LHCN-M2 (cell line): ENCODE measurements at regions not wholly inside any gene's neighbourhood (a gene's known extent, or its start where the extent isn't known, plus 50 kb on each side); places are given as distances from the start of the nearest gene placed in this dataset.
"Not testable (repeated sequence)": the region's sequence is repeated elsewhere in the genome, so short reads cannot be mapped to it uniquely, and the experiment has no call there.

Experiments used
- DNase-seq: peaks from one replicate; pipeline ENCODE4 v3.0.0-alpha.2; 2012; ENCODE audit warnings: low read depth

DNA sequence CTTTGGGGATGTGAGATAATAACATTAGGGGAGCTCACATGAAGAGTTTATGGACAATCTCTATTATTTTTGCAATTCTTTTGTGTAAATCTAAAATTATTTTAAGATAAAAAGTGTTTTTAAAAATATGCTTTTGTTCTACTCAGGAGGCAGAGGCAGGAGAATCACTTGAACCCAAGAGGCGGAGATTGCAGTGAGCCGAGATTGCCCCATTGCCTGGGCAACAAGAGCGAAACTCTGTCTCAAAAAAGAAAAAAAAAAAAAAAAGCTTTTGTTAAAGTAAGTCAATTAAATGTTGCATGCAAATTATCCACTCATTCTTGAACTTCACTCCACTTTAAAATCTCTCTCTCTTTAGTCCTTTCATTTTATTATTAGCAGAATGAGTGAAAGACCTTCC lies 193.3 kb upstream of the IRS2 start:
- DNase-seq = not testable (repeated sequence)

DNA sequence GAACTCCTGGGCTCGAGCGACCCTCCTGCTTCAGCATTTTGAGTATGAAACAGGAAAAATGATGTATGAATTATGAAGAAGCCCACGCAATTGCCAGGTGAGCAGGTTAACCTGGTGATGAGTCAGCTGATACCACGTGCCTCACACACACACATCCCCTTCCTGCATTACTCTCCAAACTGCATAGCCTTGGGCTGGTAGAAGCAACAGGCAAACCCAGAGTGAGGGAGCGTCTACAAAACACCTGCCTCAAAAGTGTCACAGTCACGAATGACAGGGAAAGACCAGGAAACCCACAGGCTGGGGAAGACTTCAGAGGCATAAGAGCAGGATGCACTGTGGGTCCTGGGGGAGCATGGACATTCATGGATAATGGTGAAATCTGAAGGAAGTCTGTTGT lies 192.8 kb upstream of the IRS2 start:
- DNase-seq = no peak

DNA sequence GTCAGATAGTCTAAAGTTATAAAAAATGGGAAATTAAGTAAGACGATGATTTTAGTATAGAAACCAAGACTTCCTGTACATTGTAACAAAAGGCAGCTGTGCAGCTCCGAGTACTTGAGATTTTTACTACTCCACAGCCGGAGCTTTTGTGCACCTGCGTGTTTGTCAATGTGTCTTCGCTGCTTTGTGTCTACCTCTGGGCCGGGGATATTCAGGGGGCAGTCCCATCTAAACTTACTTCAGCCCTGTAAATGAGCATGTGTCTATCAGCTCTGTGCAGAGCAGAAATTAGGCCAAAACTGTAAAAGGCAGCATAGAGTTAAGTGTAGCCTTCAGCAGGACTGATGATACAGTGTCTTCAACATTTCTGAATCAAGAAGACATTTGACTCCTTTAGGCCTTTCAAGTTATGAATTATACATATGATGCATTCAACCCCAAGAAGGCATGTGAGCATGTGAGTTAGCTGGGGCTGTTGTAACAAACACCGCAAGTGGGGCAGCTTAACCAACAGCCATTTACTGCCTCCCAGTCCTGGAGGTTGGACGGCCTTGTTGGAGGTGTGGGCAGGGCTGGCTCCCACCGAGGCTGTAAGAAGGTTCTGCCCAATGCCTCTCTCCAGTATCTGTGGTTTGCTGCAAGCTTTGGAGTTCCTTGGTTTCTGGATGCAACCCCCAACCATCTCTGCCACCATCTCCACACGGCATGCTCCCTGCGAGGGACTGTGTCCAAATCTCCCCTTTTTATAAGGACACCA lies 191.0 kb upstream of the IRS2 start:
- no peak for DNase-seq

DNA sequence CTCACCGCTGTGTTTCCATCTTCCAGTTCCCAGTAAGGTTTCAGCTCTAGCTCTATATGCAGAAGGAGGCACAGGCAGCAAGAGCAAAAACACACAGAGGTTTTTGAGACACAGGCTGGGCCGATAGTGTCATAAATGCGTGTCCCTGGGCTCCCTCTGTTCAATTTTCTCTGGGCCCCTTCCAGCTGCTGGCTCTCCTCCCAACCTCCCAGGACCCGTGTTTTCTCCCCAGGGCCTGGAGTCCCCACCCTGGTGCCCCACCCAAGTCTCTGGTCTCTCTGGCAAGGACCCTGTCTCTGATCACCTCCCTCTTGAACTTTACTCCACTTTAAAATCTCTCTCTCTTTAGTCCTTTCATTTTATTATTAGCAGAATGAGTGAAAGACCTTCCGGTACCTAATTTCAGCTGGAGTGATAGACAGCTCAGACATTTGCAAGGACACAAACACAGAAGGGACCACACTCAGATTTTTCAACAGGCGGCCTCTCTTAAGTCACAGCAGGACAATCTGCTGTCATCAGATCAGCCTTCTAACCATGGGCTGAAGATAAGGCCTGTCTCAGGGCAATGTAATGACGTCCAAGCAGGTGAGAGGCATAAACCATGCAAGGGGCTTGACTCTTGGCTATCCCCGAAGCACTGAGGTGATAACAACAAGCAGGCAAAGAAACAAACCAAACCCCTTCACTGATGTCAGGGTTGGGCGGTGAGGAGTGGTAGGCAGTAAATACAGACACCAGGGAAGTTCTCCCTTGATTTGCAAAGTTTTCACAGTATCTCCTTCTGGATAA lies 190.0 kb upstream of the IRS2 start:
- no peak for DNase-seq

DNA sequence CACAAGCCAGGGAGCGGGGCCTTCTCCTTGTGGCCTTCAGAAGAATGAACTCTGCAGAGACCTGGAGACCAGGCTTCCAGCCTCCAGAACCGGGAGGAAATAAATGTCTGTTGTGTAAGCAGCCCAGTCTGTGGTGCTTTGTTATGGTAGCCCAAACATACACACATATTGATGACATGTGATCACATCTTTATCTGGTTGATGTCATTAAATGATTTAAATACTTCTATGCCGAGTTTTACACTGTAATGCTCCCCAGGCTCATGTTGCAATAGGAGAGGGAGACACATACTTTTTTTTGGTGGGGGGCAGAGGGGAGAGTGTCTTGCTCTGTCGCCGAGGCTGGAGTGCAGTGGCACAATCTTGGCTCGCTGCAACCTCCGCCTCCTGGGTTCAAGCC lies 188.0 kb upstream of the IRS2 start:
- no peak for DNase-seq

DNA sequence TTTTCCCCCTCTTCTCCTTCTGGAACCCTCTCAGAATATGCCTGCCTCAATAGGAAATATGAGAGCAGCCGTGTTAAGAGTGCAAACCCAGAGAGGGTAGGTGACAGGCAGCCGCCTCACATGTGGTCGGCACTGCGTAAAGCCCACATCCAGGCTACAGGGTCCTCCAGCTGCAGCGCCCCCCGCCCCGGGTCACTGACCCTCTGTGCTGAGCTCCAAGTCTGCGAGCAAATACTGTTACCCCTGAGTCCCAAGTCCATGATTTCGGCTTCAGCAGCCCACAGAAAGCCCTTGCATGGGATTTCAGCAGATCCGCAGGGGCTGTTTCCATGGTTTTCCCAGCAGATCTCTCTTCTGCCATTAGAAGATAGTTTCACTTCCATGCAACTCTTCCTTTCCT lies 186.9 kb upstream of the IRS2 start:
- DNase-seq = no peak

DNA sequence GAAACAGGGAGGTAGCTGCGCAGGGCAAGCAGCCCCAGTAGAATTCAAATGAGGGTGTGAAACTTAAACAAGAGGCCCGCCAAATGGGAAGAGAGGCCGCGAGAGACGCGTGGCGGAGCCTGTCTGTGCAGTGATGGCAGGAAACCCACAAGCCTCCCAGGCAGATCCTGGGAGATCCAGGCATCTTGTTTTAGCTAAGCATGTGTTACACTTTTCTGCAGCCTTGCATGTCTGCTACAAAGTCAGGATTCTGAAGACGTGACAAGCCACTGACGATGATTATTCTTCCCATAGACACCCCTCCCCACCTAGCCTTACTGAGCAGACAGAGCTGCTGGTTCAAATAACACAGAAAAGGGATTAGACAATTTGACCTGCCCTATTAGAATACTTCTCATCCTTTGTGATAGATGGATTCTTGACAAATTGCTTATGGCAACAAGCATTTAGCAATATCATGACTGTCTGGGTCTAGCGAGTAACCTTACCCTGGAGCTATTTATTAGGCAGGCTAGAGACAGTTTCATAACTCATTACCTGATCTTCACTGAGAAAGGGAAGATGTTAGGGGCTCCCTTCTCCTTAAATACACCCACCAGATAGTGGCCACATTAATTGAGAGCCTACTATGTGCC lies 185.2 kb upstream of the IRS2 start:
- DNase-seq = no peak

DNA sequence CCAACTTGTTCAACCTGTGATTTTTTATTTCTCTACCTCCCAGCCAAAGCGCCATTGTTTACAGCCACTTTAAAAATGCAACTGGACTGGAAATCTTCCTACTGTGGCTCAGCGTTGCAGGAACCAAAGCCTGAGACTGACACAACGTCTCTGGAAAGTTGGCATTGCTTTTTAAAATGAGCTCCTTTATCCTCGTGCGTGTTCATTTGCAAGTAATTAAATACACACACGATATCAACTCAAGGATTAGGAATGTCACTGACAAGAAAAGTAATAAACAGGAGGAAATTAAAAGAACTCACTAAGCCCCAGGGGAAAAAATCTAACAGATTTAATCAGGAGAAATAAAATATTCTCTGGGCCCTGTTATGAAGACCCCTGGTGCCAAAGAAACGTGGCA lies 184.6 kb upstream of the IRS2 start:
- DNase-seq = no peak

DNA sequence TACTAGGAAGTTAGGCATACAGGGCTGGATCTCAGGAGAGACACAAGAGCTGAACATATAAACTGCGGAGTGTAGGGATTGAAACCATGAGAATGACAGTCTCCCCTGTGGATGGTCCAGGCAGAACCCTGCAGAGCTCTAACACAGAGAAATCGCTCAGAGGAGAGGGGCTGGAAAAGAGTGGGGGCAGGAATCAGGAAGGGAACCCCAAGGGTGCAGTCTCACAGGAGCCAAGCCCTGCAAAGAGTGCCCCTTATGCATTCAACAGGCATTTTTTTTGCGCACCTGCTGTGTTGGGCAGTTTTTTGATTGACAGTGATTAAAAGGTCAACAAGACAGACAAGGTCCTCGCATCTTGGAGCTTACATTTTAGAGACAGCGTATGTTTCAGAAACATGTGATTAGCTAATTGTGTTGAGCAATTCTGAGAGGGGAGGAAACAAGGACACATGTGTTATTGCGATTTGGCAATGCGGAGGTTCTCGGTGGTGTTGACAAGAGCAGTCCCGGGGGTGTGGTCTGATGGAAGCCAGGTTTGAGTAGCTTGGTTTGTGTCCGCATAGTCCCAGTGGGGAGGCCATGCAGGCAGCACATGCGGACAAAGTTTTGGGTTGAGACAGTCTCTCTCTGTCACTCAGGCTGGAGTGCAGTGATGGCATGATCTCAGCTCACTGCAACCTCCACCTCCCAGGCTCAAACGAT lies 182.6 kb upstream of the IRS2 start:
- no peak for DNase-seq

DNA sequence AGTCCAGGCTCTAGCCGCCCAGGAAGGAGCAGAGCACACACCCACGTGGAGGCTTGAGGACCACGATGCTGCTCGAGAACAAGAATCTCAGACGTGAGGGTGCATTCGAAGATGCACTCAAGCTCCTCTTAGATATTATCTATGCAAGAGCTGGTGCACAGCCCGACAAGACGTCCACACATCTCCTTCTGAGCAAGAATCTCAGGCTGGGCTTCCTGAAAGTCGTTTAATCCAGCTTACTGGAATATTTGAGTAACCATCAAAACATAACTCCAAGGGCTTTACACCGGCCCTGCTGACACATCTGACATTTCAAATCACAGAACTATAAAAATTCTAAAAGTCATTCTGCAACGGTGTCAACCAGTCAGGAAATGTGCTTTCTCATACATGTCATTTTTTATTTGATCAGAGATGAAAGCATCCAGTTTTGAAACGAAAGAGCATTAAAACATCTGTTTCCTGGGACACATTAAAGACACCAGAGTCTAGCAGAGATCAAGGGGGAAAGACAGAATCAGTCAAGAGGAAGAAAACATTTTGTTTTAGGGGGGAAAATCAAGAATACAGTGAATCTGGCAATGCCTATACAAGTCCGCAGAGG lies 177.7 kb upstream of the IRS2 start:
- DNase-seq = no peak

DNA sequence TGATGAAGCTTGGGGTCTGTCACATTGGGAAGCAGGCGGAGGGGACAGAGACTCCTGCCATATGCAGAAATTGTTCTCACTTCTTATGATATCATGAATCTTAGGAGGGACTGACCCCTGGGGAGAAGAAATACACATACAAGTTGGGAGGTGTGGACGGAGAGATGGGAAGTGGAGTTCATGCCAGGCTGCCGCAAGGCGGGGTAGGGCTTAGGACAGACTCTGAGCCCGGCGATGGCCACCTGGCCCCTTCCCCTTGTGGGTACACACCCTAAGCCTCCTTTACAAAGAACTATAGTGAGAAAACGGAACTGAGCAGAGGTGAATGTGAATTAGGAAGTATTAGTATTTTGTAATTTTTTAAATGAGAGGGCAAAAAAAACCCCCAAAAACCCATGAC lies 177.0 kb upstream of the IRS2 start:
- no peak for DNase-seq

DNA sequence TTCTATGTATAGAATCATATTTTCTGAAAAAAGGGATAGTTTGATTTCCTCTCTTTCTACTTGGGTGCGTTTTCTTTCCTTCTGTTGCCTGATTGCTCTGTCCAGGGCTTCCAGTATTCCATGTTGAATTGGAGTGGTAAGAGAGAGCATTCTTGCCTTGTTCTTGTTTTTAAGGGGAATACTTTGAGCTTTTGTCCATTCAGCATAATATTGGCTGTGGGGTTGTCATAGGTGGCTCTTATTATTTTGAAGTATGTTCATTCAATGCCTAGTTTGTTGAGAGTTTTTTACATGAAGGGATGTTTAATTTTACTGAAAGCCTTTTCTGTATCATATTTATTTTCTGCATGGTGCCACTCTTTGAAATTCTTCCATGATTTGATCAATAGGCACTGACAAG lies 173.5 kb upstream of the IRS2 start:
- no peak for DNase-seq

DNA sequence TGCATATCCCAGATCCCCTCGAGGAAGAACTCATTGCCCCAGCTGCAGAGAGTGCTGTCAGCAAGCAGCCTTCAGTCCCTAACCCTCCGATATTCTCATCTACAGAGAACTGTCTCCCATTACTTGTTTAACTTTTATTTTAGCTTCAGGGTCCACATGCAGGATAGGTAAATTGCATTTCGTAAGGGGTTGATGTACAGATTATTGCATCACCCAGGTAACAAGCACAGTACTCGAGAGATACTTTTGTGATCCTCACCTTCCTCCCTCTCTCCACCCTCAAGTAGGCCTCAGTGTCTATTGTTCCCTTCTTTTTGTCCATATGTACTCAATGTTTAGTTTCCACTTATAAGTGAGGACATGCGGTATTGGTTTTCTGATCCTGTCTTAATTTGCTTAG lies 171.5 kb upstream of the IRS2 start:
- DNase-seq = no peak

DNA sequence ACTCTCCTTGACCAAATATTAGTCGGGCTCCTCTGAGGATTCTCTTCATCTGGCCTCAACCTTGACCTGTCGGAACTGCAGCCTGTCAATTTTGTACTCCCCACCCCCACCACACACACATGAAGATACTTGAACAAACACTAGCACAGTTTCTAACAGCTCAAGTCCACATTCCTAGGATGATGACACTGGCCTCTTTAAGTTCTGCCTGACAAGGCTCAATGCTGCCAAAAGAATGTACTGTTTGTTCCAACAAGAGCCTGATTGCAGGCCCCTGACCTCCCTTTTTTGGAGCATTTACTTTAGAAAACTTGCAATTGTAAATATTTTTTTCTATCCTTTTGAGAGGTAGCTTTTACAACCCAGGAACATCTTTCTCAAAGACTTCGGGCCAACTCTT lies 169.2 kb upstream of the IRS2 start:
- no peak for DNase-seq

DNA sequence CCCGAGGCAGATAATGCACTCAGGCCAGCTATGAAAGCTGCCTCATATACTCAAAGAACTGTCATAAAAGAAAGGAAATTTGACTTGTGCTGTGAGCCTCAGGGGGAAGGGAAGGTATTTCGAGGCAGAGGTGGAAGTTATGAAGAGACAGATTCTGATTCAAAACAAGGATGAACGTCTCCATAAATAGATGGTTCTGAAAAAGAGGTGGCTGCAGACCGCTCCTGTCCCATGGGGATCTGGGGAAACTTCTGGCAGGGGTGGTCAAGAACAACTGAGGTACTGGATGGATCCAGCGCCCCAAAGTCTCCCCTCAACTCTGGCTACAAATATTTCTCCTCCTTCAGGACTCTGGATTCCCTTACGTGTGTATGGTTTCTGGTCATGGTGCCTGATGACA lies 168.1 kb upstream of the IRS2 start:
- no peak for DNase-seq

DNA sequence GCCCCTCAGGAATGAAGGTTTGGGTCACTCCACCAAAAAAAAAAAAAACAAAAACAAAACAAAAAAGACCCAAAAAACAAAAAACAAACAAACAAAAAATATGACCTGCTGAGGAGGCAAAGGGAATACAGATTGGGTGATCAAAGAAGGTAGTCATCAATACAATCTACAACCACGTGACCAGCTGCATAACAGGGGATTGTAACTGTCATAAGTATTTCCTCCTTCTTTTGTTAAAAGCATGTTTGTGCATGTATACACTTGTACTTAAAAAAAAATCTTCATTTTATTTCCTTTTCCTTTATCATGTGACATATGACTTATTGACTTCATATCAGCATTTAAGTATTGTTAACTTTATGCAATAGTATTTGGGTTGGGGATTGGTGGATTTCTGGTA lies 165.1 kb upstream of the IRS2 start:
- no peak for DNase-seq

DNA sequence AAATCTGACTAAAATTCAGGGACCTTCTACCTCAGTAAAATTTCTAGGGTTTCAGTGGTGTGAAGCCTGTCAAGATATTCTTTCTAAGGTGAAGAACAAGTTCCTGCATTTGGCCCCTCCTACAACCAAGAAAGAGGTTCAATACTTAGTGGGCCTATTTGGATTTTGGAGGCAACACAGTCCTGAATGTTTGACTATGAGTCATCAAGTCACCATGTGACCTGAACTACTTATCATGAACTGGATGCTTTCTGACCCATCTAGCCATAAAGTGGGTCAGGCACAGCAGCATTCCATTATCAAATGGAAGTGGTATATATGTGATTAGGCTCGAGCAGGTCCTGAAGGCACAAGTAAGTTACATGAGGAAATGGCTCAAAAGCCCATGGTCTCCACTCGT lies 163.0 kb upstream of the IRS2 start:
- no peak for DNase-seq

DNA sequence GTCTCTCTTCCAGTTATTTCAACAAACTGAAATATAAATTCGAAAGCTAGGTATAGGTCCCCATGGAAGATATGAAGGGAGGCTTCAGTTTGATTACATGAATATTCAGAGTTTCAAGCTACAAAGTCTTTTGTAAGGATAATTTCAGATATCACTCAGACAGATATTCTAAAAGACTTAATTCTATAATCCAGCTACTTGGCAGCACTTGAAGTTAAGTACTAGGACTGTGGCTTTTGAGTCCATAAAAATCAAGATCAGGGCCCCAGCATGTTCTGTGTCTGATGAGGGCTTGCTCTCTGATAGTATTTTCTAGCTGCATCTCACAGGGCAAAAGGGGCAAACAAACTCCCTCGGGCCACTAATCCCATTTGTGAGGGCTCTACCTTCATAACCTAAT lies 160.6 kb upstream of the IRS2 start:
- DNase-seq = no peak

DNA sequence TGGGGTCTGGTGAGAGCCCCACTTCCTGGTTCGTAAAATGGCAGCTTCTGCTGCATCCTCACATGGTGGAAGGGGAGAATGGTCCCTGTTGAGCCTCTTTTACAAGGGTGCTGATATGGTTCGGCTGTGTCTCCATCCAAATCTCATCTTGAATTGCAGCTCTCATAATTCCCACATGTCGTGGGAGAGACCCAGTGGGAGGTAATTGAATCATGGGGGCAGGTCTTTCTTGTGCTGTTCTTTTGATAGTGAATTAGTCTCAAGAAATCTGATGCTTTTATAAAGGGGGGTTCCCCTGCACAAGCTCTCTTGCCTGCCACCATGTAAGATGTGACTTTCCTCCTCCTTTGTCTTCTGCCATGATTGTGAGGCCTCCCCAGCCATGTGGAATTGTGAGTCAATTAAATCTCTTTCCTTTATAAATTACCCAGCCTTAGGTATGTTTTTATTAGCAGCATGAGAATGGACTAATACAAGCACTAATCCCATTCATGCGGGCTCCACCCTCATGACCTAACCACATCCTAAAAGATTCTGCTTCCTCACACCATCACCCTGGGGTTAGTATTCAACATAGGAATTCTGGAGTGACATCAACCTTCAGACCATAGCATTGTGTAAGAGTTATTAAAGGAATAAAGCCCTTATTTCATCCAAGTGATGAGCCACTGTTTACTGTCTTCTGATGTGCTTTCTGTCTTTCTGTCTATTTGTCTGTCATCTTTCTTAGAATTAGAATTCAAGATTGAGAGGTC lies 159.0 kb upstream of the IRS2 start:
- peak; percentile 95 for DNase-seq

DNA sequence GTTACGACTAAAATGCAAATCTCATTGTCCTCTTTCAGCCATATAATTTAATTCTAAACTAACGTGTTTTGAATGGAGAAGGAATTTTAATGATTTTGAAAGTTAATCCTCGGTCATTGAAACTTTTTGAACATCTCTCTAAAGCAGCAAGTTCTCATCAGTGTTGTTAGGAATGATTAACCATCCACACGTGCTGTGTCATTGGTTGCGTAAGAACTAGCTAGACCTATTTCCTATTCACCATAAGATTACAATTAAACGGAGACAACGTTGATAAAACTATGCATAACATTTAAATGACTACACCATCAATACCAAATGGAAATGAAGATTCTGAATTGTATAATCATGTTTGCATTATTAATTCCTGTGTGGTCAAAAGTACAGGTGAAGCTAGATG lies 155.6 kb upstream of the IRS2 start:
- no peak for DNase-seq

DNA sequence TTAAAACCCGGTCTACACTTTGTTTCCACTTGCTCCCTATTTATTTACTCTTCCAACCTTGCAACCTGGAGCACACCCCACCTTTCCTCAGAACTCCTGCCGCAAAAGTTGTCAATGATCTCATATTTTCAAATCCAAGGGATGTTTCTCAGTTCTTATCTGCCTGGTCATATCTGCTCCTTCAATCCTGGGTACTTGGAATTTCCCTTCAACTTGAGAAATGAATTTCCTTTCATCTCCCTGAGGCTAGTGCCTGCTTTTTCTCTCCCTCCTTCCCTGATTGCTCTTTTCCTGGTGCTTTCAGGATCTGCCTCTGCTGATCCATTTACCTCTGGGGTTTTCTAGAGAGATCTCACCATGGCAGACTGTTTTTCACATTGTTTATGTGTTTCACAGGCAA lies 154.8 kb upstream of the IRS2 start:
- DNase-seq = no peak
